ENCODE measurements at regions not wholly inside any gene's neighbourhood (a gene's known extent, or its start where the extent isn't known, plus 50 kb on each side); places are given as distances from the start of the nearest gene placed in this dataset.

DNA sequence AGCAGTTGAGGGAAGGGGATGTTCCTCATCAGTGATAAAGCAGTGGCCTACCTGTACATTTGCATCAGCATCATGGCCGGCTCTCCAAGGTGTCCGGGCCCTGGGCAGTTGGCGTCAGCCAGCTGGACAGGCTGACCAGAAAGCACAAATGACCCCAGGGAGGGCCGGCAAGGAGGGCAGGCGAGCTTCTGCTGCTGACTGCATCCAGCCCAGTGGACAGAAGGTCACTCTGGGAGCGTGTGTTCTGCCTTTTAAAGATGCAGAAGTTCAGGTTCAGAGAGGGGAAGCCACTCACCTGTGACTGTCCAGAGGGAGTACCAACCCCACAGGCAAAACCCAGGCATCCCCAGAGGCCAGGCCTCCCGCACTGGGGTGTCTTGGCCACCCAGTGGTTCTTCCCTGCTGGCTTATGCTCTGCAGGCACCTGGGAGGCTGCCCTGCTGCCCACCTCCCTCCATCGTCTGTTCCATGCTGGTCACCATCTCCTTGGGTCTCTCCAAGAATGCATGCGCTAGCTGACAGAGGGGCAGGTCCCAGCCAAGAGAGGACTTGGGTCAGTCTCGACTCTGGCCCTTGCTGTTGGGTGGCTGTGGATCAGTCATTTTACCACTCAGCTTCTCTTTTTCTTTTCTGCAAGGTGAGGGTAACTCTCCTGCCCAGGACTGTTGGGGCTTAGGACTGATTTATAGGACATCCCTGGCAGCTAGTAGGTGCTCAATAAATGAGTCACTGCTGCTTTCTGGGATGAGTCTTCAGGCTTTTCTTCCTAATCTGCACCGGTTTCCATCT, 89.9 kb downstream of the INHBB start:
- TF ChIP-seq, protein P1, sequence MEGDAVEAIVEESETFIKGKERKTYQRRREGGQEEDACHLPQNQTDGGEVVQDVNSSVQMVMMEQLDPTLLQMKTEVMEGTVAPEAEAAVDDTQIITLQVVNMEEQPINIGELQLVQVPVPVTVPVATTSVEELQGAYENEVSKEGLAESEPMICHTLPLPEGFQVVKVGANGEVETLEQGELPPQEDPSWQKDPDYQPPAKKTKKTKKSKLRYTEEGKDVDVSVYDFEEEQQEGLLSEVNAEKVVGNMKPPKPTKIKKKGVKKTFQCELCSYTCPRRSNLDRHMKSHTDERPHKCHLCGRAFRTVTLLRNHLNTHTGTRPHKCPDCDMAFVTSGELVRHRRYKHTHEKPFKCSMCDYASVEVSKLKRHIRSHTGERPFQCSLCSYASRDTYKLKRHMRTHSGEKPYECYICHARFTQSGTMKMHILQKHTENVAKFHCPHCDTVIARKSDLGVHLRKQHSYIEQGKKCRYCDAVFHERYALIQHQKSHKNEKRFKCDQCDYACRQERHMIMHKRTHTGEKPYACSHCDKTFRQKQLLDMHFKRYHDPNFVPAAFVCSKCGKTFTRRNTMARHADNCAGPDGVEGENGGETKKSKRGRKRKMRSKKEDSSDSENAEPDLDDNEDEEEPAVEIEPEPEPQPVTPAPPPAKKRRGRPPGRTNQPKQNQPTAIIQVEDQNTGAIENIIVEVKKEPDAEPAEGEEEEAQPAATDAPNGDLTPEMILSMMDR (IDR thresholded peaks at IDR 0.05; ENCODE audit: insufficient read depth, low read depth, low read length) = no peak
- DNase-seq (ENCODE audit: low read depth) = no peak
- H3K4me3 ChIP-seq (ENCODE audit: low read depth, low read length) = no peak overlapping the region

GRCh38 chr2:120436460-120436739, 90.5 kb downstream of the INHBB start:
- TF ChIP-seq, protein P1 (IDR thresholded peaks at IDR 0.05; ENCODE audit: insufficient read depth, low read depth, low read length) = no peak
- DNase-seq (ENCODE audit: low read depth) = no peak
- no peak overlapping the region for H3K4me3 ChIP-seq (ENCODE audit: low read depth, low read length)

- DNase-seq (ENCODE audit: low read depth) = peak; percentile 20
- TF ChIP-seq, protein P1 (IDR thresholded peaks at IDR 0.05; ENCODE audit: insufficient read depth, low read depth, low read length) = peak; percentile 45
- H3K4me3 ChIP-seq (ENCODE audit: low read depth, low read length) = no peak overlapping the region
Observed at GRCh38 chr2:120436885-120437603, 91.1 kb downstream of the INHBB start.

DNA sequence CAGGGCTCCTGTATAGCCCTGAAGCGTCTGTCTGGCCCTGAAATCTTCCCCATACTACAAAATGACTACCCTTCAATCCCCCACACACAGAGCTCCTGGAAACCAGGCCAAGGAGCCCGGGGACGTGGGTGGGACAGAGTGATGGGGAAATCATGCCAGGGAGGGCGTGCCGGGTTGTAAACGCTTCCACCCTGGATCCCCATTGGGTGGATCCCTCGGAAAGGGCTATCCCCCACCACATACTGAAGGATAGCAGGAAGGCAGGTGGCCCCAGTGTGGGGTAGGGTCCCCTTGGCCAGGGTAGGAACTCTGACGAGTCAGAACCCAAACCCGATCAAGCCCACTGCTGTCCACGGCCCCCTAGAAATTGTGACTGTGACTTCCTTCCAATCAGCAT, 91.7 kb downstream of the INHBB start:
- H3K4me3 ChIP-seq (ENCODE audit: low read depth, low read length) = no peak overlapping the region
- DNase-seq (ENCODE audit: low read depth) = no peak
- TF ChIP-seq, protein P1 (IDR thresholded peaks at IDR 0.05; ENCODE audit: insufficient read depth, low read depth, low read length) = no peak

- DNase-seq (ENCODE audit: low read depth) = no peak
- TF ChIP-seq, protein P1 (IDR thresholded peaks at IDR 0.05; ENCODE audit: insufficient read depth, low read depth, low read length) = no peak
- no peak overlapping the region for H3K4me3 ChIP-seq (ENCODE audit: low read depth, low read length)
Observed at GRCh38 chr2:120438301-120439066, 92.5 kb downstream of the INHBB start.

- TF ChIP-seq, protein P1 (IDR thresholded peaks at IDR 0.05; ENCODE audit: insufficient read depth, low read depth, low read length) = no peak
- no peak for DNase-seq (ENCODE audit: low read depth)
- H3K4me3 ChIP-seq (ENCODE audit: low read depth, low read length) = no peak overlapping the region
Observed at GRCh38 chr2:120439067-120439368, 93.1 kb downstream of the INHBB start.
